ENCODE measurements at regions not wholly inside any gene's neighbourhood (a gene's known extent, or its start where the extent isn't known, plus 50 kb on each side); places are given as distances from the start of the nearest gene placed in this dataset.
A peak's percentile ranks its signal among the peaks of the same experiment; 100 is the strongest.
"Not testable (repeated sequence)": the region's sequence is repeated elsewhere in the genome, so short reads cannot be mapped to it uniquely, and the experiment has no call there.

- no peak for DNase-seq
Observed at GRCh38 chr17:51439395-51440229, 179.3 kb downstream of the UTP18 start.

GRCh38 chr17:51441431-51441830 is 181.1 kb downstream of the UTP18 start:
- no peak for DNase-seq

GRCh38 chr17:51442088-51442865 is 181.9 kb downstream of the UTP18 start:
- no peak for DNase-seq

GRCh38 chr17:51443646-51444045 is 183.3 kb downstream of the UTP18 start:
- DNase-seq = no peak

GRCh38 chr17:51445946-51446345 is 185.6 kb downstream of the UTP18 start:
- DNase-seq = no peak

GRCh38 chr17:51454456-51454978 is 194.2 kb downstream of the UTP18 start:
- no peak for DNase-seq

- no peak for DNase-seq
Observed at GRCh38 chr17:51455211-51455610, 194.9 kb downstream of the UTP18 start.

- no peak for DNase-seq
Observed at GRCh38 chr17:51455931-51456330, 195.6 kb downstream of the UTP18 start.

- no peak for DNase-seq
Observed at GRCh38 chr17:51456942-51457341, 196.6 kb downstream of the UTP18 start.

GRCh38 chr17:51461578-51462004 is 201.2 kb downstream of the UTP18 start:
- peak; percentile 41 for DNase-seq

GRCh38 chr17:51463353-51463752 is 203.0 kb downstream of the UTP18 start:
- no peak for DNase-seq

- DNase-seq = no peak
Observed at GRCh38 chr17:51467336-51467735, 207.0 kb downstream of the UTP18 start.

- no peak for DNase-seq
Observed at GRCh38 chr17:51472670-51473205, 212.4 kb downstream of the UTP18 start.

- no peak for DNase-seq
Observed at GRCh38 chr17:51474764-51475163, 214.4 kb downstream of the UTP18 start.

- no peak for DNase-seq
Observed at GRCh38 chr17:51475730-51476129, 215.4 kb downstream of the UTP18 start.

- DNase-seq = no peak
Observed at GRCh38 chr17:51479303-51479702, 219.0 kb downstream of the UTP18 start.

- DNase-seq = no peak
Observed at GRCh38 chr17:51481370-51481769, 221.0 kb downstream of the UTP18 start.

- DNase-seq = not testable (repeated sequence)
Observed at GRCh38 chr17:51482248-51482647, 221.9 kb downstream of the UTP18 start.

GRCh38 chr17:51486091-51486490 is 225.7 kb downstream of the UTP18 start:
- no peak for DNase-seq

GRCh38 chr17:51486885-51487520 is 226.7 kb downstream of the UTP18 start:
- DNase-seq = no peak

GRCh38 chr17:51487947-51488346 is 227.6 kb downstream of the UTP18 start:
- peak; percentile 3 for DNase-seq

- no peak for DNase-seq
Observed at GRCh38 chr17:51491416-51491815, 231.1 kb downstream of the UTP18 start.

GRCh38 chr17:51493206-51493605 is 232.9 kb downstream of the UTP18 start:
- DNase-seq = no peak

All from activated naive CD4-positive, alpha-beta T cell treated with Interleukin-2 at 50 U/mL for 16 hours (primary cell).